HuH-7 (cell line): ENCODE measurements at regions not wholly inside any gene's neighbourhood (a gene's known extent, or its start where the extent isn't known, plus 50 kb on each side); places are given as distances from the start of the nearest gene placed in this dataset.

Experiments used
- DNase-seq: peaks from one replicate; pipeline ENCODE4 v3.0.0; 2011; ENCODE audit warnings: low spot score

DNA sequence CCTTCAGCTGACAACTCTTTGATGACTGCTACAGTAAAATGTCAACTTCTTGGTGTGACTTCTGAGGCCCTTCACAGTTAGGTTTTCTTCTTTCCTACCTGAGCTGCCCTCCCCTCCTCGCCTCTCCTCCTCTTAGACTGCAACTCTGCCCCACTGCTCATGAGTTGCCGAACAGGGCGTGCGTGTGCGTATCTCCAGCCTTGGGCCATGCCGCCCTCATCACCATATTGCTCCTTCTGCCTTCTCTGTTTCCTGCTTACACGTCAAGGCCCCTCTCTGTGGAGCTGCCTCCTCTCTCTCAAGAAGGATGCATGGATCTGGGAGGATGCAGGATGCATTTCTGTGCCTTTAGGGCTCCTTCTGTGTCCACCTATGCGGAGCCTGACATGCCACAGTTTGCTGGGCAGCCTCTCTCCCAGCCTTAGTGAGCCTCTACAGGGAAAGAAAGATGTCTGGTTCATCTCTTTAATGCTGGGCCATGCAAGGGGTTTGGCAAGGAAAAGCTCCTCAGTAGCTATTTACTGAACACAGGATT, 205.9 kb downstream of the RPLP1 start:
- no peak for DNase-seq

GRCh38 chr15:69659454-69660050, 206.9 kb downstream of the RPLP1 start:
- DNase-seq = no peak

- no peak for DNase-seq
Measured at GRCh38 chr15:69660114-69660513, 207.5 kb downstream of the RPLP1 start.

DNA sequence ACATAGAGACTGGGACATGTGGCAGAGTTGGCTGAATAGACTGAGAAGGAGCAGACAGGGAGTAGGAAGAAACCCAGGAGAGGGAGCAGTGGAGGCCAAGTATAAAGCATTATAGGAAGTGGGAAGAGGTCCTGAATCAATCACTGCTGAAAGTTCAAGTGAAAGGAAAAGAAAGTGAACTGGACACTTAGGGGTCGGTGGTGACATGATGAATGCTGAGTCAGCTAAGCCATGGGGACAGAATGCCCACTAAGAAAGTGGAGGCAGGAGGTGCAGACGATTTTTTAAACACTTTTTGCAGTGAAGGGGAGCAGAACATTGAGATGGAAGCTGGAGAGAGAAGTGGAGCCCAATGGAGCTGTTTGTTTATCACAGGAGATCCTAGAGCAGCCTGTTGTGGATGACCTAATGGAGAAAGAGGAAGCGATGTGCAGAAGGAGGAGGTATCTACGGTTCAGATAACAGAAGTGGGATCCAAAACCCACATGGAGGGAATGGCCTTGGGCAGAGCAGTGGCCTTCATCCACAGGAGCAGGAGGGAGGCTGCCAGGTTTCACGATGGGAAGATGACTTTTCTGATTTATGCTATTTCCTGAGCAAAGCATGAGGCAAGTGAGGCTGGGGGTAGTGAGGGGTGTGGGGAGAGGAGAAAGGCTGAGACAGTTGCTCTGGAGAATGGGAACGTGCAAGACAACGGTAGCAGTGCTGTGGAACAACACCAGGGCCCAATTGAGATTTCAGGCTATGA, 208.2 kb downstream of the RPLP1 start:
- no peak for DNase-seq

DNA sequence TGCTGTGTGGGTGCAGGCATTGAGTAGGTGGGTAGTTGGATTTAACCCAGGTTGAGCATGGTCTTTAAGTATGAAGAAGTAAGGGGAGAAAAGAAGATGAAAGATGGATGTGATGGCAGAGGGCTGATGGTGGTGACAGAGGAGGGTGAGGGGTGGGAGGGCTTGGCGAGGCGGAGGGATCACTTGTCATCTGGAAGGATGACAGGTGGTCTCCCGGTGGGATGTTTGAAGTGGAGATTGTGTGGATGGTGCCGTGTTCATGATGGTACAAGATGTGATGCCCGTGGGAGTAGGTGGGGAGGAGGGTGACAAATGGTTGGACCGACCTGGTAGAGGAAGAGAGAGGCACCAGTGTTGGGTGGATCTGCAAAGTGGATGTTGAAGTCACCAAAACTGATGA, 208.8 kb downstream of the RPLP1 start:
- no peak for DNase-seq

DNA sequence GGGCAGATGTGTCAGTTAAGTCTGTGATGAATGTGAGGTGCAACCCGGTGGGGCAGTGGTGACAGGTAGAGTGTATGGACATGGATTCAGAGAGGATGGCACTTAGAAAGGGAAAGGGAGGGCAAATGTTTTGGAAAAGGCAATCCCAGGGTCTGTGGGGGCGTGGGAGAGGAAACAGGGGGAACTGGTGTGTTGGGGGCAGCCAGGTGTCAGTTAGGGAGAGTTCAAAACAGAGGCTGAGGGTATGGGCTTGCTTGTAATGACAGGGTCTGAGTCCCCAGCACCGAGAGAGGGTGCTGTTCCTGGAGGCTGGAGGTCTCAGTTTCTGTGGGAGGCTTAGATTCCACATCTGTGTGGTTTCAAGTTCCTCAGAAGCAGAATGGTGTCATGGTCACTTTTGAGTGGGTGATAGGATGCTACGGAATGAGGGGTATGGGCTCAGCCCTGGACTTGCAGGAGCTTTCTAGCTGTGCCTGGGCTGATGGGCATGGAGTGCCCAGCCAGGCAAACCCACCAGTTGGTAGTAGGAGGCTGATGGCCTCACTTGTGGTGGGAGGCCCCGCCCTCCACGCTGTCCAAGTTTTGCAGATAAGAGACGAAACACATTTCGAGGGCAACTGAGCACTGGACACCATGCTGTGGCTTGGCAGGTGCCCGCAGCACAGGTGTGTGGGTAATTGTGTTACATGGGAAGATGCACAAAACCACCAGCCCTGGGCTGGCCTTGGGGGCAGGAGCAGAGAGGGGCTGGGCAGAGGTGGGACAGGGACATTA, 209.4 kb downstream of the RPLP1 start:
- no peak for DNase-seq

DNA sequence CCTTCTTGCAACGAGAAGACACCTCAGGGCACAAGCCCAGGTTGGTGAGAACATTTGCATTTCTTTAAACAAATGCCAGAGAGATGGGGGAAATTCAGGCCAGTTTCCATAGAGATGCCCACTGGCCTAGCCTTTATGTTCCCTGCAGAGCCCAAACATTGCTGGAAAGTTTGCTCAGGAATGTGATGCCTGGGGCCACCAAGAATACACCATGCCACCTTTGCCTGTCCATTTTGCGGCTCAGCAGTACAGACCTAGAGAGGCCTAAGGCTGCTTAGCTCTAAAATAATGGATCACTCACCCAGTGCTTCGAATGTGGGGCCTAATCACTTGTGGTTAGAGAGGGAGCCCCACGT, 210.0 kb downstream of the RPLP1 start:
- DNase-seq = no peak

DNA sequence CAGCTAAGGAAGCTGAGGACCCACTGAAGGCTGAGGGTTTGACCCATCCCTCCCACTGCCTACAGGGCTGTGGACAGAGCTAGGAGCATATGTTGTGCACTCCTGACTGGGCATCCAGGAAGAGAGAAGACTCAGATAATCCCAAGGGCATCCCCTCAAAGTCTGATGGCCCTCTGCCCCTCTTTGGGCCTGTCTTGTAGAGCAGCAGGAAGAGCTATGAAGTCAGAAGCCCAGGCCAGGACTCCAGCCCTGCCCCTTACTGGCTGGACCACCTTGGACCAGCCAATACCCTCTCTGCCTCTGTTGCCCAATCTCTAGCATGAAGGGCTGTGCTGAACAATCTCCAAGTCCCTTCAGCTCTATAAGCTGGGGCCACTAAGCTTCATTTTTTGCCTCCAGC, 210.8 kb downstream of the RPLP1 start:
- DNase-seq = no peak

DNA sequence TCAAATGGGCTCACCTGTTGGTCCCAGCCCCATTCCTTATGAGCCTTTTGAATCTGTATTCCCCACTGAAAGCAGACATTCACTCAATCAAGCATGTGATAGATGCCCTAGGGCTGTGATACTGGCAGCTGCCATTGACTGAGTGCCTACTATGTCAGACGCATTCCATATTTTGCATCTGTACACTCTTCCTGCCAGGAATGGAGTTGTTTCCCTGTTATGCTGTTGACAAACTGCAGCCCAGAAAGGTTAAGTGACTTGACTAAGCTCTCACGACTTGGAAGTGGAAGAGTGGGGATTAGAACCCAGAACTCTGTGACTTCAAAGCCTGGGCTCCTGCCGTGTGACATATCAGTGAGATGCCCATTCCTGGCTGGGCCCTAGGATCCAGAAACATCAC, 211.4 kb downstream of the RPLP1 start:
- DNase-seq = no peak

DNA sequence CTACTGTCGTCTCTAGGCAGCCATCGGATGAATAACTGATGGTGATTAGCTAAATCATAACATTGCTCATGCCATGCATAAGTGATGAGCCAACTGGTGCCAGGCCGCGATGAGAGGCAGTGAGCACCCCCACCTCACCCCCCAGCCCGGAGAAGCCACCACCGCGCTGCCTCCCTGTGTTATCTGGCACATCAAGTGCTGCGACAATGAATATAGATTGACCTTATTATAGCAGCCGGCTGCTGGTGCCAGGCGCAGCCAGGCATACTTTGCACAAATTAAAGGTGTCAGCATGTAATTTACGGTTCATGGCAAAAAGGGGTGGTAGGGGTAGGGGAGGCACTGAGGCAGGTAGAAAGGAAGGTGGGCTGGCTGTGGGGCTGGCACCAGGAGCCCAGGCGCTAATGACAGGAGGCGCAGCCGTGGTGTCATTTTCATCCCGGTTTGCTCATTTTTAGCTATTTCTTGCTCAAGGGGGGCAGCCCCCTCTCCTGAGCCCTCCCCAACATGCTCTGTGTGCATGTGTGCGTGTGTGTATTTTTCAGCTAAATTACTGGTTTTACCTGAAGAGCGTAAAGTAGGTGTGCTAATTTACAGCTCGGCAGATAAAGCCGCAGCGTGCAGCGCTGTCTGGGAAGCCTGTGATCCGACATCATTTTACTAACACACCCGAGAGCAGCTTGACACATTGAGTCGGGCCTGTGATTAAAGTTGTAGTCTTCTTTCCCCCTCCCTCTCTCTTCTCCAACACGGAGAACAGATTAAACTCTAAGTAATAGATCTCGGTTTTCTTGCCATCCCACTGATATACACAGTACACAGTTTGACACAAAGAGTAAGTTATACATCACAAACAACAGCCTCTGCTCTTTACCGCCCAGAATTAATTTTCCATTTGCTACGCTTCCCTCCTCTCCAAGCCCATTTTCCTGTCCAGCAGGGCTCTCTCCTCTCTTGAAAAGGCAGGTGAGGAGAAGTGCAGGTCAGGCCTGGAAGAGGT, 212.3 kb downstream of the RPLP1 start:
- DNase-seq = no peak

GRCh38 chr15:69665641-69666111, 213.1 kb downstream of the RPLP1 start:
- no peak for DNase-seq

DNA sequence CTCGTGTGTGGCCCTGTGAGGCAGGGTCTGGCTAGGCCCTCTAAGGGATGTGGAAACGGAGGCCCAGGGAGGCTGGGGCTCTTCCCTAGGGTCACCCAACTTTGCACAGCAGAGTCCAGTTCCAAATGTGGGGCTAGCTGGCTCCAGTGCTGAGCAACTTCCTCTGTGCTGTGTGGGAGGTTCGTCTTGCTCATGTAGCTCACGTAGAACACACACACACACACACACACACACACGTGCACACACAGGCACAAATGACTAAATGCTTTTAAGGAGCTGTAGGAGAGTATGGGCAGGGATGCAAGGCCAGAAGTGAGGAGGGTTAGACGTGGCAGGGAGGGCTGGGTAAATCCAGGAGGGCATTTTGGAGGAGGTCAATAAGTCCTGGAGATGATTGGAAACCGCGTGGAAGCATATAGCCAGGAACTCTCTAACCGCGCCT, 213.8 kb downstream of the RPLP1 start:
- DNase-seq = no peak

- DNase-seq = no peak
Measured at GRCh38 chr15:69666921-69667811, 214.5 kb downstream of the RPLP1 start.

DNA sequence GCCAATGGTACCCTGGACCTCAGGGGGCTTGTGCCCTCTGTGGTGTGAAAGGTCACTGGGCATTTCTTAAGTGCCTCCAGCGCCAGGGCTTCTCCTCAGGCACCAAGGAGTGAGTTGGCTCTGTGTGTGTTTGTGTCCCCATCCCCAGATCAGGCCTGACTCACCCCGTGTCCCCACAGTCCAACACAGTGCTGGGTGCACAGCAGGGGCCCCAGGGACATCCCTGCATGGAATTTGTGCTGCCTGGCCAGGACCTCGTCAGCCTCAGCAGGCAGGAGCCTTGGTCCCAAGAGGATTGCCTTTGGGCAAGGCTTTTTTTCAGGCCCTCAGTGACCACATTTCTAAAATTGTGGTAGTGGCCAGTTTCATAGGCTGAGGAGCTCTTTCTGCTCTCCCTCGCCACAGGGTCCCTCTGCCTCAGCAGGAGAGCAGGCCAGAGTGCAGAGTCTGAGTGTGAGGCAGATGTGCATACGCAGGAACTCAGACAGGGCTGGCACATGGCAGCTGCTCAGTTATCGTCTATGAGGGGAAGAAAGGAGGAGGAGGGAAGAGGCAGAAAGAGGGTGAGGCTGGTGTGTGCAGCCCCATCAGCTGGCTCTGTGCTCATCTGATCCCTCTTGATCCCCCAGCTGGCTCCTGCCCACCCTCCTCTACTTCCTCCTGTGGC, 215.6 kb downstream of the RPLP1 start:
- DNase-seq = no peak

DNA sequence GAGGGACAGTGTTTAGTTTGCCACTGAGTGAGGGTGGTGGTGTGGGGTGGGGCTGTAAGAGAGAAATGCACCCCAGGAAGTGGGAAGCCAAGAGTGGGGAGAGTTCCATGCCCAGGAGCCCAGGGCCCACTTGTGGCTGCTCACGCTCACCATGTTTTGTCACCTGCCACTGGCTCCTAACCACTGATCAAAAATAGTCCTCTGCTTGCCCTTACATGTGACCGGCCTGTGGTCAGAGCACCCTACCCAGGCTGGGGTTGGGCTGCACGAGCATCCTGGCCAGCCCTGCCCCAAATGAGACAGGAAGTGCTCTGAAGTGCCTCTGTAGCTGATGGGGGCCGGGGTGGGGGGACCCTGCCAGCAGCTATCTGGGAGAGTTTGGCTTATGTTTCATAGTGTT, 216.3 kb downstream of the RPLP1 start:
- no peak for DNase-seq

GRCh38 chr15:69669446-69669845, 216.8 kb downstream of the RPLP1 start:
- no peak for DNase-seq

- DNase-seq = no peak
Measured at GRCh38 chr15:69673291-69673881, 220.8 kb downstream of the RPLP1 start.

- DNase-seq = no peak
Measured at GRCh38 chr15:69675731-69676130, 223.1 kb downstream of the RPLP1 start.

DNA sequence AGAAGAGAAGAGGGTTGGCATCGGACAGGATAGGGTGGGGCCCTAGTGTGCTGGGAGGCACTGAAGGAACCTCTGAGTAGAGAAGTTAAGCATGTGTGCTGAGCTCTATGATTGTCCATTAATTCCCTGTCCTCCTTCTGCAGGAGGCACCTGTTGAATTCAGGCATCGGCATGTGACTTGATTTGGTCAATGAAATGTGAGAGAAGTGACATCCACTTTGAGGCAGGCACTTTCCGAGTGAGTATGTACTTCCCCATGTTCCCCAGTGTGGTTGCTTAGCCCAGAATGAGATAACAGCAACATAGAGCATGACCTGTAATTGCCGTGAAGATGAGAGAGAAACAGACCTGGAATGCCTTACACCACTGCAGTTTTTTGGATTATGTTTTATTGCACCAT, 224.8 kb downstream of the RPLP1 start:
- no peak for DNase-seq
